HUDEP-2 (cell line): ENCODE measurements at regions not wholly inside any gene's neighbourhood (a gene's known extent, or its start where the extent isn't known, plus 50 kb on each side); places are given as distances from the start of the nearest gene placed in this dataset.

Experiments used
- DNase-seq, 76 experiments: peaks; one replicate each; lab custom pipeline; 2025; ENCODE audit not compliant: unreplicated experiment in 76 of 76; lab: John Stamatoyannopoulos, UW

GRCh38 chr15:62783303-62783957, 259.1 kb upstream of the TPM1 start:
- DNase-seq, result no peak

- no peak for DNase-seq
Measured at GRCh38 chr15:62785881-62786828, 256.4 kb upstream of the TPM1 start.

- DNase-seq, result no peak
Measured at GRCh38 chr15:62787401-62787800, 255.1 kb upstream of the TPM1 start.

GRCh38 chr15:62788224-62788623, 254.3 kb upstream of the TPM1 start:
- no peak for DNase-seq

GRCh38 chr15:62790546-62790945, 252.0 kb upstream of the TPM1 start:
- no peak for DNase-seq

- no peak for DNase-seq
Measured at GRCh38 chr15:62791694-62792093, 250.9 kb upstream of the TPM1 start.

- DNase-seq, result no peak
Measured at GRCh38 chr15:62792986-62793751, 249.4 kb upstream of the TPM1 start.

- no peak for DNase-seq
Measured at GRCh38 chr15:62793752-62794144, 248.8 kb upstream of the TPM1 start.

GRCh38 chr15:62795171-62795570, 247.4 kb upstream of the TPM1 start:
- DNase-seq, result no peak

- DNase-seq, result no peak
Measured at GRCh38 chr15:62795700-62796695, 246.5 kb upstream of the TPM1 start.

- no peak for DNase-seq
Measured at GRCh38 chr15:62797171-62797570, 245.4 kb upstream of the TPM1 start.

- no peak for DNase-seq
Measured at GRCh38 chr15:62798536-62798935, 244.0 kb upstream of the TPM1 start.

GRCh38 chr15:62799037-62799436, 243.5 kb upstream of the TPM1 start:
- no peak for DNase-seq

- DNase-seq, result no peak
Measured at GRCh38 chr15:62799919-62800318, 242.6 kb upstream of the TPM1 start.

GRCh38 chr15:62802612-62803011, 239.9 kb upstream of the TPM1 start:
- DNase-seq, result no peak

- DNase-seq, result no peak
Measured at GRCh38 chr15:62803856-62804400, 238.6 kb upstream of the TPM1 start.

- no peak for DNase-seq
Measured at GRCh38 chr15:62805502-62805901, 237.0 kb upstream of the TPM1 start.

- no peak for DNase-seq
Measured at GRCh38 chr15:62807539-62808130, 234.9 kb upstream of the TPM1 start.
